ENCODE measurements at regions not wholly inside any gene's neighbourhood (a gene's known extent, or its start where the extent isn't known, plus 50 kb on each side); places are given as distances from the start of the nearest gene placed in this dataset.

DNA sequence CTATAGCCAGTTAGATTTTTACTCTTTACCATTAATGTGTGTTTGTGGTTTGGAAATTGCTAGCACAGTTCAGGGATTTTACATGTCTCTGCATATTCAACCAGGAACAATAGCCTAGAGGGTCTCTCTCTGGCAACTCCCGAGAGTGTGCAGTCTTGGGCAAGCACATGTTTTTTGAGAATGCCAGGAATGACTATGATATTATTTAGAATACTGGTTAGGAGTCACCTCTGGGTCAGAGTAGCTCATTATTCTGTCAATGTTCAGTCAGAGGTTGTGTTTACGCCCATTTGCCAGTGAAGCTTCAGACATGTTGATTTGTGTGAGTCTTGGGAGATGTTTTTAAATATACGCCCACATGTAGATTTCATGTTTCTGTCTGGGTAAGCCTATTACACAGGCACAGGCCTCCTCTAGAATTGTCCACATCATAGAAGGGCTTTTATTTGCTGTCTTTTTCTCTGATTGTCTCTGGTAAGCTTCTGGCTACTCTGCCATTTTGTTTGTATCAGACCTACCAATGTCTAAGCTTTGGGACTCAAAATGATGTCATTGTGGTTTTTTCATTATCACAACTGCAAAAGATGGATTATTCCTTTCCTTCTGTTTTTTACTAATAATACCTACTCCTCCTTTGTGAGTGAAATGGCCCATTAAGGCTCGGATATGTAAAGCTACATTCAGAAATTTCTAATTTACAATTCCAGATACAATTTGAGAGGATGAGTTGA, 203.1 kb upstream of the PPFIA2 start:
- H3K27me3 Mint-ChIP-seq (ENCODE audit: low read depth) = no peaks in the 10 kb centered on the region
- ChIA-PET POLR2A (no interaction called here), CTCF (no interaction called here)
- H3K27ac Mint-ChIP-seq = no peak overlapping the region
- no peak overlapping the region for H3K4me3 Mint-ChIP-seq
- DNase-seq (ENCODE audit: low spot score) = no peak
- no peaks in the 10 kb centered on the region for H3K9me3 Mint-ChIP-seq
- no peaks in the 10 kb centered on the region for H3K36me3 Mint-ChIP-seq
- TF ChIP-seq TEAD1 (CRISPR knock-in tag; IDR thresholded peaks at IDR 0.05) = no peak
- no peak for TF ChIP-seq MAX (CRISPR knock-in tag; IDR thresholded peaks at IDR 0.05)
- no peak for TF ChIP-seq JAZF1 (CRISPR knock-in tag; IDR thresholded peaks at IDR 0.05)
- TF ChIP-seq OVOL2 (CRISPR knock-in tag; IDR thresholded peaks at IDR 0.05; ENCODE audit: borderline replicate concordance) = no peak
- no peak for TF ChIP-seq ETV6 (CRISPR knock-in tag; IDR thresholded peaks at IDR 0.05)
- TF ChIP-seq, protein P1, sequence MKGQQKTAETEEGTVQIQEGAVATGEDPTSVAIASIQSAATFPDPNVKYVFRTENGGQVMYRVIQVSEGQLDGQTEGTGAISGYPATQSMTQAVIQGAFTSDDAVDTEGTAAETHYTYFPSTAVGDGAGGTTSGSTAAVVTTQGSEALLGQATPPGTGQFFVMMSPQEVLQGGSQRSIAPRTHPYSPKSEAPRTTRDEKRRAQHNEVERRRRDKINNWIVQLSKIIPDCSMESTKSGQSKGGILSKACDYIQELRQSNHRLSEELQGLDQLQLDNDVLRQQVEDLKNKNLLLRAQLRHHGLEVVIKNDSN (CRISPR knock-in tag; IDR thresholded peaks at IDR 0.05) = no peak
- TF ChIP-seq, protein P2, sequence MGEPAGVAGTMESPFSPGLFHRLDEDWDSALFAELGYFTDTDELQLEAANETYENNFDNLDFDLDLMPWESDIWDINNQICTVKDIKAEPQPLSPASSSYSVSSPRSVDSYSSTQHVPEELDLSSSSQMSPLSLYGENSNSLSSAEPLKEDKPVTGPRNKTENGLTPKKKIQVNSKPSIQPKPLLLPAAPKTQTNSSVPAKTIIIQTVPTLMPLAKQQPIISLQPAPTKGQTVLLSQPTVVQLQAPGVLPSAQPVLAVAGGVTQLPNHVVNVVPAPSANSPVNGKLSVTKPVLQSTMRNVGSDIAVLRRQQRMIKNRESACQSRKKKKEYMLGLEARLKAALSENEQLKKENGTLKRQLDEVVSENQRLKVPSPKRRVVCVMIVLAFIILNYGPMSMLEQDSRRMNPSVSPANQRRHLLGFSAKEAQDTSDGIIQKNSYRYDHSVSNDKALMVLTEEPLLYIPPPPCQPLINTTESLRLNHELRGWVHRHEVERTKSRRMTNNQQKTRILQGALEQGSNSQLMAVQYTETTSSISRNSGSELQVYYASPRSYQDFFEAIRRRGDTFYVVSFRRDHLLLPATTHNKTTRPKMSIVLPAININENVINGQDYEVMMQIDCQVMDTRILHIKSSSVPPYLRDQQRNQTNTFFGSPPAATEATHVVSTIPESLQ (CRISPR knock-in tag; IDR thresholded peaks at IDR 0.05) = no peak
- TF ChIP-seq, protein P3, sequence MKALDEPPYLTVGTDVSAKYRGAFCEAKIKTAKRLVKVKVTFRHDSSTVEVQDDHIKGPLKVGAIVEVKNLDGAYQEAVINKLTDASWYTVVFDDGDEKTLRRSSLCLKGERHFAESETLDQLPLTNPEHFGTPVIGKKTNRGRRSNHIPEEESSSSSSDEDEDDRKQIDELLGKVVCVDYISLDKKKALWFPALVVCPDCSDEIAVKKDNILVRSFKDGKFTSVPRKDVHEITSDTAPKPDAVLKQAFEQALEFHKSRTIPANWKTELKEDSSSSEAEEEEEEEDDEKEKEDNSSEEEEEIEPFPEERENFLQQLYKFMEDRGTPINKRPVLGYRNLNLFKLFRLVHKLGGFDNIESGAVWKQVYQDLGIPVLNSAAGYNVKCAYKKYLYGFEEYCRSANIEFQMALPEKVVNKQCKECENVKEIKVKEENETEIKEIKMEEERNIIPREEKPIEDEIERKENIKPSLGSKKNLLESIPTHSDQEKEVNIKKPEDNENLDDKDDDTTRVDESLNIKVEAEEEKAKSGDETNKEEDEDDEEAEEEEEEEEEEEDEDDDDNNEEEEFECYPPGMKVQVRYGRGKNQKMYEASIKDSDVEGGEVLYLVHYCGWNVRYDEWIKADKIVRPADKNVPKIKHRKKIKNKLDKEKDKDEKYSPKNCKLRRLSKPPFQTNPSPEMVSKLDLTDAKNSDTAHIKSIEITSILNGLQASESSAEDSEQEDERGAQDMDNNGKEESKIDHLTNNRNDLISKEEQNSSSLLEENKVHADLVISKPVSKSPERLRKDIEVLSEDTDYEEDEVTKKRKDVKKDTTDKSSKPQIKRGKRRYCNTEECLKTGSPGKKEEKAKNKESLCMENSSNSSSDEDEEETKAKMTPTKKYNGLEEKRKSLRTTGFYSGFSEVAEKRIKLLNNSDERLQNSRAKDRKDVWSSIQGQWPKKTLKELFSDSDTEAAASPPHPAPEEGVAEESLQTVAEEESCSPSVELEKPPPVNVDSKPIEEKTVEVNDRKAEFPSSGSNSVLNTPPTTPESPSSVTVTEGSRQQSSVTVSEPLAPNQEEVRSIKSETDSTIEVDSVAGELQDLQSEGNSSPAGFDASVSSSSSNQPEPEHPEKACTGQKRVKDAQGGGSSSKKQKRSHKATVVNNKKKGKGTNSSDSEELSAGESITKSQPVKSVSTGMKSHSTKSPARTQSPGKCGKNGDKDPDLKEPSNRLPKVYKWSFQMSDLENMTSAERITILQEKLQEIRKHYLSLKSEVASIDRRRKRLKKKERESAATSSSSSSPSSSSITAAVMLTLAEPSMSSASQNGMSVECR (CRISPR knock-in tag; IDR thresholded peaks at IDR 0.05; ENCODE audit: borderline replicate concordance) = no peak
- TF ChIP-seq, protein P4, sequence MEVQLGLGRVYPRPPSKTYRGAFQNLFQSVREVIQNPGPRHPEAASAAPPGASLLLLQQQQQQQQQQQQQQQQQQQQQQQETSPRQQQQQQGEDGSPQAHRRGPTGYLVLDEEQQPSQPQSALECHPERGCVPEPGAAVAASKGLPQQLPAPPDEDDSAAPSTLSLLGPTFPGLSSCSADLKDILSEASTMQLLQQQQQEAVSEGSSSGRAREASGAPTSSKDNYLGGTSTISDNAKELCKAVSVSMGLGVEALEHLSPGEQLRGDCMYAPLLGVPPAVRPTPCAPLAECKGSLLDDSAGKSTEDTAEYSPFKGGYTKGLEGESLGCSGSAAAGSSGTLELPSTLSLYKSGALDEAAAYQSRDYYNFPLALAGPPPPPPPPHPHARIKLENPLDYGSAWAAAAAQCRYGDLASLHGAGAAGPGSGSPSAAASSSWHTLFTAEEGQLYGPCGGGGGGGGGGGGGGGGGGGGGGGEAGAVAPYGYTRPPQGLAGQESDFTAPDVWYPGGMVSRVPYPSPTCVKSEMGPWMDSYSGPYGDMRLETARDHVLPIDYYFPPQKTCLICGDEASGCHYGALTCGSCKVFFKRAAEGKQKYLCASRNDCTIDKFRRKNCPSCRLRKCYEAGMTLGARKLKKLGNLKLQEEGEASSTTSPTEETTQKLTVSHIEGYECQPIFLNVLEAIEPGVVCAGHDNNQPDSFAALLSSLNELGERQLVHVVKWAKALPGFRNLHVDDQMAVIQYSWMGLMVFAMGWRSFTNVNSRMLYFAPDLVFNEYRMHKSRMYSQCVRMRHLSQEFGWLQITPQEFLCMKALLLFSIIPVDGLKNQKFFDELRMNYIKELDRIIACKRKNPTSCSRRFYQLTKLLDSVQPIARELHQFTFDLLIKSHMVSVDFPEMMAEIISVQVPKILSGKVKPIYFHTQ (CRISPR knock-in tag; IDR thresholded peaks at IDR 0.05) = no peak
- TF ChIP-seq GRHL2 (CRISPR knock-in tag; IDR thresholded peaks at IDR 0.05; ENCODE audit: insufficient replicate concordance, severe bottlenecking) = no peak
- no peak for TF ChIP-seq NR1H2 (CRISPR knock-in tag; IDR thresholded peaks at IDR 0.05)
- TF ChIP-seq, protein P5, sequence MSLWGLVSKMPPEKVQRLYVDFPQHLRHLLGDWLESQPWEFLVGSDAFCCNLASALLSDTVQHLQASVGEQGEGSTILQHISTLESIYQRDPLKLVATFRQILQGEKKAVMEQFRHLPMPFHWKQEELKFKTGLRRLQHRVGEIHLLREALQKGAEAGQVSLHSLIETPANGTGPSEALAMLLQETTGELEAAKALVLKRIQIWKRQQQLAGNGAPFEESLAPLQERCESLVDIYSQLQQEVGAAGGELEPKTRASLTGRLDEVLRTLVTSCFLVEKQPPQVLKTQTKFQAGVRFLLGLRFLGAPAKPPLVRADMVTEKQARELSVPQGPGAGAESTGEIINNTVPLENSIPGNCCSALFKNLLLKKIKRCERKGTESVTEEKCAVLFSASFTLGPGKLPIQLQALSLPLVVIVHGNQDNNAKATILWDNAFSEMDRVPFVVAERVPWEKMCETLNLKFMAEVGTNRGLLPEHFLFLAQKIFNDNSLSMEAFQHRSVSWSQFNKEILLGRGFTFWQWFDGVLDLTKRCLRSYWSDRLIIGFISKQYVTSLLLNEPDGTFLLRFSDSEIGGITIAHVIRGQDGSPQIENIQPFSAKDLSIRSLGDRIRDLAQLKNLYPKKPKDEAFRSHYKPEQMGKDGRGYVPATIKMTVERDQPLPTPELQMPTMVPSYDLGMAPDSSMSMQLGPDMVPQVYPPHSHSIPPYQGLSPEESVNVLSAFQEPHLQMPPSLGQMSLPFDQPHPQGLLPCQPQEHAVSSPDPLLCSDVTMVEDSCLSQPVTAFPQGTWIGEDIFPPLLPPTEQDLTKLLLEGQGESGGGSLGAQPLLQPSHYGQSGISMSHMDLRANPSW (CRISPR knock-in tag; conservative IDR thresholded peaks at IDR 0.05; ENCODE audit: low read depth) = no peak
- TF ChIP-seq RELA (CRISPR knock-in tag; IDR thresholded peaks at IDR 0.05; ENCODE audit: borderline replicate concordance) = no peak
- no peak for TF ChIP-seq ATF2 (CRISPR knock-in tag; IDR thresholded peaks at IDR 0.05; ENCODE audit: borderline replicate concordance, low read depth)
- no peak for TF ChIP-seq ZNF219 (CRISPR knock-in tag; IDR thresholded peaks at IDR 0.05; ENCODE audit: borderline replicate concordance)
- H3K4me1 Mint-ChIP-seq = no peaks in the 10 kb centered on the region
- no peak for ATAC-seq
